Skin epidermis (tissue), 12 donors: ENCODE measurements at regions not wholly inside any gene's neighbourhood (a gene's known extent, or its start where the extent isn't known, plus 50 kb on each side); places are given as distances from the start of the nearest gene placed in this dataset.
"Not testable (repeated sequence)": the region's sequence is repeated elsewhere in the genome, so short reads cannot be mapped to it uniquely, and the experiment has no call there.

Experiments
- H3K27ac ChIP-seq, 21 experiments: fragments of 200-600 bp; sonication (generic) in 11 of 21; one replicate each; pipeline ENCODE4 v1.5.0; 2020; ENCODE audit warnings: mild to moderate bottlenecking in 3 of 21, inconsistent platforms in 2 of 21, moderate library complexity in 2 of 21
- H3K4me3 ChIP-seq, 7 experiments: fragments of 200-600 bp; sonication (generic) in 2 of 7; one replicate each; pipeline ENCODE4 v1.5.0; 2020; ENCODE audit warnings: inconsistent platforms in 2 of 7, mild to moderate bottlenecking in 2 of 7, moderate library complexity in 1 of 7

DNA sequence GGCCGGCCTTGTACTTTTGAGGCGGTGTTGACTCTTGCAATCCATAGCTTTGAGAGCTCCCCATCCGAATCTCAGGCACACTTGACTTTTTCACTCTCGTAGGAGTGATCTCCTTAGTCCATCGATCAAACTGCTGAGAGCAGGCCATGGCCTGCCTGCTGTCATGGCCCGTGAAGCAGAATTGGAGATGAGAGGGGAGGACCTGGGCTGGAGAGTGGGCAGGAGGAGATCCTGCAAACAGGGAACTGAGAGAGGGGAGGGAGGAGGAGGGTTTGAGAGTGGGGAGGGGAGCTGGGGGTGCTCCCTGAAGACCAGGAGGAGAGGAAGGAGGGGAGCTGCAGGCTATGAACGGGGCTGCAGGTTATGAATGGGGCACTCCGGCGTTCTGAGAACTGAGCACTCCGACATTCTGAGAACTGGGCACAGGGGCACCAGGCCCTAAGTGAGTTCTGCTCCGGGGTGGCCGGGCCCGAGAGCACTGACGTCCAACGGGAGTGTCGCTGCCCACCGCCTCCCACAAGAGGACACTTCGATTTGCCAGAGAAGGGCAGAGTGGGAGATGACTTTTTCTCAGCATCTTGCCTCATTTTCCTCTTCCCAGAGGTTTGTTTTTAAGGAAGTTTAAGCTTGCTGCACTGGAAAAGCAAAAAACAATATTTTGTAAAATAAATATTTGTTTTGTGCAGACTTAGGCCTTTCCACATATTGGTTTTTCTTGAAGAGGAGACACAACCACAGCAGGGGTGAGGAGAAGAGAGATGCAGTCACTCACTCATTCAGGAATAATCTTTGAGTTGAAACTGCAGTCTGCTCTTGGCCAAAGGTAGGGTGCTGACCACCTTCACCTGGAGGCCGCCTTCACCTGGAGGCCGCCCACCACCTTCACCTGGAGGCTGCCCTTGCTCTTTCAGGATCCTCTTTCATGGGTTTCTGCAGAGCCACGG, 194.2 kb downstream of the NPIPB11 start:
- H3K27ac ChIP-seq, H3K4me3 ChIP-seq: not testable (repeated sequence)

DNA sequence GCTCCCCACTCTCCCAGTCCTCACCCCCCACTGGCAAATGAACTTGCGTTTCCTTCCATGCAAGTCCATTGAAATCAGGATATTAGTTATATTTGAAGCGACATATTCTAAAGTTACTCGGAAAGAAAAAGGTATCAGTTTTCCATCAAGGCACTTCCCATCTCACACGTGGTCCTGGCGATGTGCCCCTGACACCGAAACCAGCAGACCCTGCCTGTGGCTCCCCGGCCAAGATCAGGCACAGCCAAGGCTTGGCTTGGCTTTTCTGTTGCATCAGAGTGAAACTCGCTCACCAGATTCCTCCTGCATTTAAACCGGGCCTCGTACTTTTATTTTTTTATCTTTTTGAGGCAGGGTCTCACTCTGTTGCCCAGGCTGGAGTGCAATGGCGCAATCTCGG, 195.1 kb downstream of the NPIPB11 start:
- not testable (repeated sequence) for H3K4me3 ChIP-seq

DNA sequence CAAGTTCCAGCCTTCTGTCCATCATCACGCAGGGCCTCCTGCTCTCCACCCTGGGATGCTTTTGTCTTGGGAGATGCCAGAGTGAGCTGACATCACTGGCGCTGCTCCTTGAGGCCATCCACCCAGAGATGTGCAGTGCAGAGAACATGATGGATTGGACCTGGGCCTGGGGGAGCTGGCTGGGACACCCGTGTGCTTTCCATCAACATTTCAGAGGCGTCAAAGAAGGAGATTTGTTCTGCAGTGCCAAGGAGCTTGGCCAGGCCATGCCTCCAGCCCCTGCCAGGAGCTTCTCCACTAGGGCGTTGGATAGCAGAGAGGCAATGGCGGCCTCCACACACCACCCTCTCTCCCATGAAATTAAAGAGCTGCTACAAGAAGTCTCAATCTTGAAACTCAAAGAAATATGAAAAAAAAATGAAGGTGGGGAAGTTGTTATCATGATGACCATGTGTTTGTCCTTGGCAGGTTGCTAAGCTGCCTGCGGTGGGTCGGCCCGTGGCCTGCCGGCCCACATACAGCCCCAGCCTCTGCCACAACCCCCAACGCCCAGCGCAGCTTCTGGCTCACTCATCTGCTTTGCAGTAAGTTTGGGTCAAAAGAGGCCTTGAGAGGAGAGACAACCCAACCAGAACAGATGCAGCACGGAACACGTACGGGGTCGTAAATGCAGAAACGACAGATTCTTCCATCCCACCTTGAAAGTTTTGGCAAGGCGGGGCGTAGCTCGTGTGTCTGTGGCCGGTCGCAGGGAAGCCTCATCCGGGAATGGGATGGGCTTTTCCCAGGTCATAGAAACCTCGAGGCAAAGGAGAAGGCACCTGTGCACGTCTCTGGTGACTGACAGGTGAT, 196.0 kb downstream of the NPIPB11 start:
- H3K27ac ChIP-seq = peak overlapping the region in 1 of 21 experiments; percentile 67
- H3K4me3 ChIP-seq = not testable (repeated sequence)

More for the DNA sequence above, 195.1 kb downstream of the NPIPB11 start:
- peak overlapping the region in 1 of 21 experiments; percentile 67 for H3K27ac ChIP-seq

DNA sequence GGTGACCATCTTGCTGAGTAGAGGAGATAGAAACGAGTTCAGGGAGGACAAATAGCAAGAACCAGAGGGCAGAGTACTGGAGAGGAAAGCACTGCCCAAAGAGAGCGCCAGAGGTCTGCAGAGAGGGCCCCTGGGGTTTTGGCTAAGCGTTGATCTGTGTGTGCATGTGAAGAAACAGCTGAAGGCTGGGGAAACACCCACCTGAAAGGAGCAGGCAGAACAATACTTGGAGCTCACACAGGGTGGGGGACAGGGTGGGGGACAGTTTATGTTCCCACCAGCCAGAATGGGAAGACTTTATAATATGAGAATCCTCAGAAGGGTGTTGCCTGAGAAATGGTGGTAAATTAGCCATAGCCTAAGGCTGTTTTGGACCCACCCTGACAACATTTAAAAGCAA, 200.4 kb downstream of the NPIPB11 start:
- not testable (repeated sequence) for H3K4me3 ChIP-seq
- peak overlapping the region in 1 of 21 experiments; percentile 31 for H3K27ac ChIP-seq

DNA sequence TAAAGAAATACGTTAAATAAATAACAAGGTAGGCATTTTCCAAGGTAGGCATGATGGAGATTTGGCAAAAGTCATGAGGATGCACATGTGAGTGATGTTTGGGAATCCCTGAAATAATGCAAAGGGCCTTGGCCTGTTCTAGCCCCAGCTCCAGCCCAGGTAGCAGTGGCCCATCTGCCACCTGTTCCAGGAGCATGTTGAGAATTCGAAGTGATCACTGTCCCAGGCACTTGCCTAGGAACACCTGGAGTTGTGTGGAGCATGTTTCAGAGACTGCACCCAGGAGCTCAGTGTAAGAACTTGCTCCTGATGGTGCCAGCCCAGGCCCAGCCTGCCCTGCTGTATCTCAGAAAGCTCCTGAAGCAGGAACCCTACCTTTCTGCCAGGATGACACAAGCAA, 201.4 kb downstream of the NPIPB11 start:
- H3K4me3 ChIP-seq = not testable (repeated sequence)
- peak overlapping the region in 1 of 21 experiments; percentile 31 for H3K27ac ChIP-seq

DNA sequence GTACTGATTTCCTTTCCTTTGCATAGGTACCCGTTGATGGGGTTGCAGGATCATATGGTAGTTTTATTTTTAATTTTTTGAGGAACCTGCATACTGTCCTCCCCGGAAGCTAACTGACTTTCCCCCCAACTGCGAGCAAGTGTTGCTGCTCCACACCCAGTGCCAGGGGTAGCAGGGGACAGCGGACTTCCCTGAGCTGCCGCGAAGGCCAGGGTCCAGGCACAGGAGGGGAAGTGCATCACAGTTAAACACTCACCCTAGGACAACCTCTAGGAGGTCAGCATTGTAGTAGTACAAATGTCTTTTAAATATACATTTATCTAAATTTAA, 201.7 kb downstream of the NPIPB11 start:
- Histone ChIP-seq H3K4me3 (no peak overlapping the region), H3K27ac (no peak overlapping the region)

DNA sequence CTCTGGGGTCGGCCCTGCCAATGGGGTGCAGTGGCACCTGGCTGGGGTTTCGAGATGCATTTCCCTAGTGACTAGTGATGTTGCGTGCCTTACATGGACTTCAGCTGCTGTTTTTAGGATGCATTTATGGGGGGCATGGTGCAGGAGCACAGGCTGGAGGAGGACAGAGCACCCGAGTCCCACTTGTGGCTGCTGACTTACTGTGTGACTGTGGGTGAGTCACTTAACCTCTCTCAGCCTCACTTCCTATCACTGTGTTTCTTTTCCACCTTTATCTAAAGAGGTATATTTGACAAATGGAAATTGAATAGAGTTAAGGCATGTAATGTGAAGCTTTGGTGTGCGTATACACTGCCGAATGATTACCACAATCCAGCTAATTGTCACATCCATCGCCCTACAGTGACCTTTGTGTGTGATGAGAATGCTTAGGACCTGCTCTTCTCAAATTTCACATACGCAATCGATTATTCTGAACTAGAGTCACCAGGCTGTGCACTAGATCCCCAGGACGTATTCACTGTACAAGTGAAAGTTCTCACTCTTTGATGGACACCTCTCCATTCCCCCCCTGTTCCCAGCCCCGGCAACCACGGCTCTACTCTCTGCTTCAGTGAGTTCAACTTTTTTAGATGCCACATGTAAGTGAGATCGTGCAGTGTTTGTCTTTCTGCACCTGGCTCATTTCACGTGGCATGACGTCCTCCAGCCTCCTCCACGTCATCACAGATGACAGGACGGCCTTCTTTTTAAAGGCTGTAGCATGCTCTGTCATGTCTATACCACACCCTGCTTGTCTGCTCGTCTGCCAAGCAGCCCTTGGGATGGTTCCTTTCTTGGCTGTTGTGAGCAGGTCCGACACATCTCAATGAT, 202.3 kb downstream of the NPIPB11 start:
- H3K27ac ChIP-seq, H3K4me3 ChIP-seq: not testable (repeated sequence)

DNA sequence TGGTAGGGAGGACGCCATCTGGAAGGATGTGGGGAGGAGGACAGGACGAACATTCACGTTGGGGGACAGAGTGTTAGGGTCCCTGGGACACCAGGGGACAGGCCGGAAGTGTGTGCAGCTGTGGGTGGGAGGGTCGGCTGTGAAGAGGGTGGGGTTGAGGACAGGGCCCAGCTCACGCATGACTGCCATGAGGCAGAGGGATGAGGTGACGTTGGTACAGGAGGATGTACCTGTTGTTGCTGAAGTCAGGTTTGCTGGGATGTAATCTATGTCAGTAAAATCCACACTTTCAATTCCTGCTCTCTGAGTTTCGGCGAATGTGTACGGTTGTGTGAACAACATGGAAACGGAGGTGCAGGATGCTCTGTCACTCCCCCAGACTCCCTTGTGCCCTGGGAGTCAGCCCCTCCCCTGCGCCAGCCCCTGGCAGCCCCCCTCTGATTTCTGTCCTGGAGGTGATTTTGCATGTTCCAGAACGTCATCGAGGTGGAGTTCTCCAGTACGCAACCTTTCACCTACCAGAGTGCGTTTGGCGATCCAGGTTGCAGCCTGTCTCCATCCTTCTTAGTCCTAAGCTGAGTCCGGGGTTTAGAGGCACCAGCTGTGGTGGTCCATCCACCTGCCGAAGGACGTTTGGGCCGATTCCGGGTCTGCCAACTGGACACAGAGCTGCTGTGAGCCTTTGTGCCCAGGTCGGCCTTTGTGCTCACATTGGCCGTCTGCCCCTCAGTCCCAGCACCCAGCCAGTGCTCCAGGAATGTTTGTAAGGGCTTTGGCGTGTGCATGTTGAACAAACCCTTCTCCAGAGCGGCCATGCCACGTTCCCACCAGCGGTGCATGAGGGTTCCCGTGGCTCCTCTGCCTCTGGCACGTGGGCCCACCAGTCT, 203.2 kb downstream of the NPIPB11 start:
- not testable (repeated sequence) for H3K4me3 ChIP-seq
- H3K27ac ChIP-seq = peak overlapping the region in 7 of 21 experiments; percentile 10 to 79 (median 36)

DNA sequence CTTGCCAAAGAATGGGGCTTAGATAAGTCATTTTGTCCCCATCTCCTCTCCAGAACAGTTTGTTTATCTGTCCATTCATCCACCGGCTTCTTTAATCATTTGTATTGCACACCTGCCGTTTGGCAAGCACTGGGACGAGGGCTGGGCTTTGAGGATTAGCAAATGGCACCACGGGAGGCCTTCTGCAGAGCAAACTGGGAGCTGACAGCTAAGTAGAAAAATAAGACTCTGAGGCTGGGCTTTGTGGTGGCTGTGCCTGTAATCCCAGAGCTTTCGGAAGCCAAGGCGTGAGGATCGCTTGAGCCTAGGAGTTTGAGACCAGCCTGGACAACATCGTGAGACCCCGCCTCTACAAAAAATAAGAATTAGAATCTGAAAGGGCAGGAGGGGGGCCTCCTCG, 203.9 kb downstream of the NPIPB11 start:
- not testable (repeated sequence) for H3K4me3 ChIP-seq
- H3K27ac ChIP-seq = peak overlapping the region in 7 of 21 experiments; percentile 10 to 79 (median 36)

DNA sequence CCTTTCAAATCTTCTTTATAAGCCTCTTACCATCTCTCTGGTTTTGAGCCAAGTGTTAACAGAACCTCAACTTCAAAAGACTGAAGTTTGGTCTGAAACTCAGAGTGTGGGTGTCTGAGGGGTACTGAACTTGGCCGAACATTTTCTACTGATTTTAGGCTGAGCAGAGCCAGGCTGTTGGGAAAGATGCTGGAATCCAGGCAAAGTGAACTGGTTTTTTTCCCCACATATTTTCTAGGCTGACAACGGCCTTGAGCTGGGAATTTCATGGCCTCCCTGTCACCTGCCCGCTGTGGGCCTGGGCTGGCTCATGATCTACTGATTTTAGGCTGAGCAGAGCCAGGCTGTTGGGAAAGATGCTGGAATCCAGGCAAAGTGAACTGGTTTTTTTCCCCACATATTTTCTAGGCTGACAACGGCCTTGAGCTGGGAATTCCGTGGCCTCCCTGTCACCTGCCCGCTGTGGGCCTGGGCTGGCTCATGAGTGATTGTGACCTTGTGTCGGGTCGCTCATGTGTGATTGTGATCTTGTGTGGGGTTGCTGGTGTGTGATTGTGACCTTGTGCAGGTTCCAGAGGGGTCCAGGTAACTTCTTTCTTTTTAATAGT, 204.4 kb downstream of the NPIPB11 start:
- not testable (repeated sequence) for H3K4me3 ChIP-seq
- peak overlapping the region in 6 of 21 experiments; percentile 14 to 79 (median 68) for H3K27ac ChIP-seq

DNA sequence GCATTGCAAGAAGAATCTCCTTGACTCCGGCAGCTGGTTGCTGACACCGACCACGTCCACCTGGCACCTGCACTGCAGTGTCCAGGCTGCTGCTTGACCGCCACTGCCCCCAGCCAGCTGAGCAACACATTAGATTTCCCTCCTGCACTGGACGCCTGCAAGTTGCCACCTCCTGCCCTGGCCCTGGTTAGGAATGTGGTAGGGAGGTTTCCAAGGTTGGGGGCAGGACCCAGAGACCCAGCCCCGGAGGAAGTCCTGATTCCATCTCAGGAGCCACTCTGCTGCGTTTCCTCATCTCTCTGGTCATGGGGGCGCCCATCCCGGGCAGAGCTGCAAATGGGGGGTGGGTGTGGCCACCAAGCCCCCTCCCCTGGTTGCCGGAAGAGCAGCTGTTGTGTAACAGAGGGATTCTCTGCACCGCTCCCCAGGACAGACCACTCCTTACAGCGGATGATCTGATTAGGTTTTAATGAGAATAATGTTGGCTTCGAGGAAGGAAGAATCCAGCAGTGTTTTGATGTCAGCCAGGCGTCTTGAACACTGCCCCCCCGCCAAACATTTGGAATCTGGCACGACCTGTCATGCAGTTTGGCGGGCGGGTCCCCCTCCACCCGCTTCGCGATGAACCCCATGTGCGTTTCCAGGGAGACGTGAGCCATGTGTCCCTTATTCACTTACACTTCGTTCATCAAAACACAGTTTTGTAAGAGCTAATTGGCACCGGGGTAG, 205.1 kb downstream of the NPIPB11 start:
- peak overlapping the region in 14 of 21 experiments; percentile 25 to 79 (median 52) for H3K27ac ChIP-seq
- H3K4me3 ChIP-seq = not testable (repeated sequence)

DNA sequence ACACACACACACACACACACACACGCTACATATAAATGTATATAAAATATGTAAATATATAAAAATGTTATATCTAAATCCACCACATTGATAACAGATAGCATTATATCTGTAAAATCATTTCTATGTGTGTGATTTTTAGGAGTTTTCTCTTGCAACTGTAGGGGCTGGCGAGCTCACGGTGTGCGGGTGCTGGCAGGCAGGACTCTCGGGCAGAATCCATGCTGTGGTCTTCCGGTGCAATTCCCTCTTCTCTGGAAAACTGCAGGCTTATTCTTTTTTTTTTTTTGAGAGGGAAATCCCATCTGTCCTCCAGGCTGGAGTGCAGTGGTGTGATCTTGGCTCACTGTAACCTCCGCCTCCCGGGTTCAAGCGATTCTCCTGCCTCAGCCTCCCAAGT, 205.8 kb downstream of the NPIPB11 start:
- peak overlapping the region in 13 of 21 experiments; percentile 25 to 79 (median 56) for H3K27ac ChIP-seq
- not testable (repeated sequence) for H3K4me3 ChIP-seq

DNA sequence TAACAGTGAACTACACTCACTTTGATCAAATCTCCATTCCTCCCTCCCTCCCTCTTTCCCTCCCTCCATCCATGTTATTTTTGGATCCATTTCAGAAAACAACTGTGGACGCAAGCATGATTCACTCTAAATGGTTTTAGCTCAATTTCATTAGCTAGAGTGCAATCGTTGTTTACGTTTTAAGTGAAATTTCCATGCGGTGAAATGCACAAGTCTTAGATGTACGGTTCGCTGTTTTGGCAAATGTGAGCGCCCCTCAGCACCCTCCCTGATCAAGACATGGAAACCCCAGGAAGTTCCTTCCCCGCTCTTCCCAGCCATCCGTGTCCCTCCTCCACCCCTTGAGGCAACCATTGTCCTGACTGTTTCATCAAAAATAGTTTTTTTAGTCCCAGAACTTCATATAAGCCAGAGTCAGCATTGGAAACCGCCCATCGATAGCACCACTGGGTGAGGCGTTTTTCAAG, 206.3 kb downstream of the NPIPB11 start:
- H3K27ac ChIP-seq = peak overlapping the region in 9 of 21 experiments; percentile 22 to 81 (median 68)

DNA sequence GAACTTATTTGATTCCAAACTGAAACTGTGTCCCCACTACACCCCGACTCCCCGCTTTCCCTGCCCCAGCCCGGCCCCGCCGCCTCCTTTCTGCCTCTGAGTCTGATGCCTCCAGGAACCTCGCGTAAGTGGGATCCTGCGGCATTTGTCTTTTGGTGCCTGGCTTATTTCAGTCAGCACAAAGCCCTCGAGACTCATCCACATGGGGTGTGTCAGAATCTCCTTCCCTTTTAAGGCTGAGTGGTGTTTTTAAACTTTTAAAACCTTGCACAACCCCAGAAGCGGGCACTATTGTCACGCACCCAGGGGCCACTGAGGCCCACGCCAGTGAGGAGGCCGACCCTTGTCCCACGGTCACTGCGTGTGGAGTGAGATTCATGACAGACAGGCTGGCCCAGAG, 206.9 kb downstream of the NPIPB11 start:
- peak overlapping the region in 17 of 21 experiments; percentile 2 to 81 (median 66) for H3K27ac ChIP-seq
- H3K4me3 ChIP-seq = not testable (repeated sequence)

More for the DNA sequence above, 206.3 kb downstream of the NPIPB11 start:
- H3K4me3 ChIP-seq = not testable (repeated sequence)

DNA sequence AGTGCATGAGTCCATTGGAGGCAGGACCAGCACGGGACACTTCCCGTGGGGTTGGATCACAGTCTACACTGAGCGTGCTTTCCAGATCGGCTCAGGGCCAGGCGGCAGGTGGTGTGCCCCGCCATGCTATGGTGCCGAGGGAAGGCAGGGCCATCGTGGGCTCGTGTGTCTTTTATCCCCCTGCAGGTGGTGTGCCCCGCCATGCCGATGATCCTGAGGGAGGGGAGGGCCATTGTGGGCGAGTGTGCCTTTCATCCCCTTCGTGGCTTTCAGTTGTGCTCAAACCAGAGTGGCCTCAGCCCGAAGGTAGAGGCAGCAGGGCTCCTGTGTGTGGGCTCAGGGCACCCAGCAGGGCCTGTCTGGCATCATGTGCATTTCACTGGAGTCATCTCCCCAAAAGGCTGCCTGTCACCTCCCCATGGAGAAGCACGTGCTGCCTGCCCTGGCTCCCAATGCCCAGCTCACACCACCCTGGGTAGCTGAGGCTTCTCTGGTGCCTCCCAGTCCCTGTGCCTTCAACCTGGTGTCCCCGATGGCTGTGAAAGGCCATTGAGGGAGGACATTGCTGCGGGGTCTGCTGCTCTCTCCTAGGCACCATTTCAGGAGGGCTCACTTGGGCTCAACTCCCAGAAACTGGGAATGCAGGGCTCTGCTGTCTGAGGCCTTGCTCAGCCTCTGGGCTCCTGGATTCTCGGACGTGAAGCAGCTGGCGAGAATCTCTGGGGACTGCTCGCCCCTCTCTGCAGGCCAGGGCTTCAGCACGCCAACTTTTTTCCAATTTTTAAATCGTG, 207.6 kb downstream of the NPIPB11 start:
- peak overlapping the region in 17 of 21 experiments; percentile 2 to 81 (median 66) for H3K27ac ChIP-seq
- H3K4me3 ChIP-seq = no peak overlapping the region

DNA sequence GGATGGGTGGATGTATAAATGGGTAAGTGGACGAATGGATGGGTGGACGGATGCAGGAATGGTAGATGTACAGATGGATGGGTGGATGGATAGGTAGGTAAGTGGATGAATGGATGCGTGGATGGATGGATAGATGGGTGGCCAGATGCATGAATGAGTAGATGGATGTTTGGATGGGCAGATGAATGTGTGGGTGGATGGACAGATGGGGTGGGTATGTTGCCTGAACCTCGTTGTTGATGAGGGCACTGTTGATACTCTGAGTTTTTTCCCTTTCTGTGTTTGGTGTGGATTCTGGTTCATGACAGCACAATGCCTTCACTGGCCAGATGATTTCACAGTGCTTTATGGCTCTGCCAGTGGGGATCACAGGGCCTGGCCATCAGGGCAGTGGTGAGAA, 208.3 kb downstream of the NPIPB11 start:
- Histone ChIP-seq H3K27ac (peak overlapping the region in 6 of 21 experiments; percentile 67 to 81 (median 79)), H3K4me3 (no peak overlapping the region)
